ENCODE measurements at regions not wholly inside any gene's neighbourhood (a gene's known extent, or its start where the extent isn't known, plus 50 kb on each side); places are given as distances from the start of the nearest gene placed in this dataset.

- TF ChIP-seq, protein P1, sequence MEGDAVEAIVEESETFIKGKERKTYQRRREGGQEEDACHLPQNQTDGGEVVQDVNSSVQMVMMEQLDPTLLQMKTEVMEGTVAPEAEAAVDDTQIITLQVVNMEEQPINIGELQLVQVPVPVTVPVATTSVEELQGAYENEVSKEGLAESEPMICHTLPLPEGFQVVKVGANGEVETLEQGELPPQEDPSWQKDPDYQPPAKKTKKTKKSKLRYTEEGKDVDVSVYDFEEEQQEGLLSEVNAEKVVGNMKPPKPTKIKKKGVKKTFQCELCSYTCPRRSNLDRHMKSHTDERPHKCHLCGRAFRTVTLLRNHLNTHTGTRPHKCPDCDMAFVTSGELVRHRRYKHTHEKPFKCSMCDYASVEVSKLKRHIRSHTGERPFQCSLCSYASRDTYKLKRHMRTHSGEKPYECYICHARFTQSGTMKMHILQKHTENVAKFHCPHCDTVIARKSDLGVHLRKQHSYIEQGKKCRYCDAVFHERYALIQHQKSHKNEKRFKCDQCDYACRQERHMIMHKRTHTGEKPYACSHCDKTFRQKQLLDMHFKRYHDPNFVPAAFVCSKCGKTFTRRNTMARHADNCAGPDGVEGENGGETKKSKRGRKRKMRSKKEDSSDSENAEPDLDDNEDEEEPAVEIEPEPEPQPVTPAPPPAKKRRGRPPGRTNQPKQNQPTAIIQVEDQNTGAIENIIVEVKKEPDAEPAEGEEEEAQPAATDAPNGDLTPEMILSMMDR (IDR thresholded peaks at IDR 0.05) = no peak
- TF ChIP-seq POLR2A (IDR thresholded peaks at IDR 0.05) = no peak
Measured at GRCh38 chr22:22712092-22712658, 67.8 kb downstream of the GGTLC2 start.

All from adrenal gland (tissue), 5 donors.